HG02588 (cell line): ENCODE measurements at regions not wholly inside any gene's neighbourhood (a gene's known extent, or its start where the extent isn't known, plus 50 kb on each side); places are given as distances from the start of the nearest gene placed in this dataset.
A peak's percentile ranks its signal among the peaks of the same experiment; 100 is the strongest.

ENCODE experiments used
- ATAC-seq: cut with Tn5 transposase; IDR thresholded peaks from one replicate; pipeline ENCODE4 v1.9.1; 2021; ENCODE audit warnings: mild to moderate bottlenecking, moderate library complexity; ENCODE audit not compliant: unreplicated experiment

- ATAC-seq, result no peak
Observed at GRCh38 chr10:124288486-124288885, 130.2 kb downstream of the OAT start.

- ATAC-seq, result no peak
Observed at GRCh38 chr10:124287791-124288190, 130.9 kb downstream of the OAT start.

- ATAC-seq, result no peak
Observed at GRCh38 chr10:124287071-124287685, 131.5 kb downstream of the OAT start.

- no peak for ATAC-seq
Observed at GRCh38 chr10:124286621-124287020, 132.1 kb downstream of the OAT start.

- ATAC-seq, result peak; percentile 75
Observed at GRCh38 chr10:124285587-124286527, 132.9 kb downstream of the OAT start.

GRCh38 chr10:124283949-124284250, 134.8 kb downstream of the OAT start:
- no peak for ATAC-seq

GRCh38 chr10:124283215-124283948, 135.3 kb downstream of the OAT start:
- ATAC-seq, result no peak

GRCh38 chr10:124282326-124282725, 136.4 kb downstream of the OAT start:
- ATAC-seq, result no peak

GRCh38 chr10:124281666-124282065, 137.1 kb downstream of the OAT start:
- no peak for ATAC-seq

GRCh38 chr10:124280916-124281315, 137.8 kb downstream of the OAT start:
- ATAC-seq, result no peak

- no peak for ATAC-seq
Observed at GRCh38 chr10:124279882-124280281, 138.8 kb downstream of the OAT start.

GRCh38 chr10:124279298-124279697, 139.4 kb downstream of the OAT start:
- no peak for ATAC-seq

- no peak for ATAC-seq
Observed at GRCh38 chr10:124278356-124278755, 140.4 kb downstream of the OAT start.

- ATAC-seq, result no peak
Observed at GRCh38 chr10:124273141-124273540, 145.6 kb downstream of the OAT start.

- no peak for ATAC-seq
Observed at GRCh38 chr10:124271676-124272075, 147.0 kb downstream of the OAT start.

GRCh38 chr10:124270530-124271327, 148.0 kb downstream of the OAT start:
- ATAC-seq, result no peak

GRCh38 chr10:124268976-124269375, 149.7 kb downstream of the OAT start:
- no peak for ATAC-seq

- no peak for ATAC-seq
Observed at GRCh38 chr10:124267911-124268549, 150.7 kb downstream of the OAT start.

GRCh38 chr10:124267231-124267885, 151.4 kb downstream of the OAT start:
- ATAC-seq, result no peak
